GM21381 (cell line): ENCODE measurements at regions not wholly inside any gene's neighbourhood (a gene's known extent, or its start where the extent isn't known, plus 50 kb on each side); places are given as distances from the start of the nearest gene placed in this dataset.

ENCODE experiments used
- ATAC-seq: cut with Tn5 transposase; IDR thresholded peaks from one replicate; pipeline ENCODE4 v1.9.1; 2021; ENCODE audit warnings: mild to moderate bottlenecking, moderate library complexity; ENCODE audit not compliant: unreplicated experiment

DNA sequence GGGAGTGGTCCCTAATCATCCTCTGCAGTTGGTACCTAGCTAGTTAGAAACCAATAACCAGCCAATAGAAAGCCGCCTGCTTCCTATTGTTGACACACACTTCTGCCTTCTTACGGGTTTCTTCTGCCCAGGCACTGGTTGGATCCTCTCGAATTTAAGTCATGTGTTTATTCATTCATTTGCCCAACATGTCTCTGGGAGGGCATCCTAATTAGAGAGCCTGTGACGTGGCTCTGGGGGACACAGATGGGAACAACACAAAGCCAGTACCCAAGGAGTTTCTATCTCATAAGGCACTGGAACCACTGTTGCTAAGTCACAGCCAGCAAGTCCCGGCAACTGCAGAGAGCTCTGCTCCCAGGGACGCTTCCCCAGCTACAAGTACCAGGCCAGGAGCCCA is 300.7 kb upstream of the TNRC6C start:
- no peak for ATAC-seq

DNA sequence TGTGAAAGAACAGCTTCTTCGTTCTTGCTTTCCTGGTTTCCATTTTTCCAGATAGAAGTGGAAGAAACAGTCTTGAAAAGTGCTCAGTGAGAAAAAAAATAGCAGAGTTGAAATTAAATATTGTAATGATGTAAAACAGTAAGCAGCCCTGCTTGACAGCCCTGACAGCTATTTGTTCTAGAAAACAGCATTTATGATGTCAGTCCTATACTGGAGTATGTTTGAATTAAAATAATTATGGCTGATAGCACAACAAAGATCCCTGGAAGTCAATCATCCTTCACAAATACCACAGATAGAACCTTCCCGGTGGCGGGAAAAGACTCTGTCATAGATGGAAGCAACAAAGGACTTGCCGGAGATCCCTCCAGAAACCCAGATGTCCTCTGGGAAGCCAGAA is 298.0 kb upstream of the TNRC6C start:
- ATAC-seq: no peak

DNA sequence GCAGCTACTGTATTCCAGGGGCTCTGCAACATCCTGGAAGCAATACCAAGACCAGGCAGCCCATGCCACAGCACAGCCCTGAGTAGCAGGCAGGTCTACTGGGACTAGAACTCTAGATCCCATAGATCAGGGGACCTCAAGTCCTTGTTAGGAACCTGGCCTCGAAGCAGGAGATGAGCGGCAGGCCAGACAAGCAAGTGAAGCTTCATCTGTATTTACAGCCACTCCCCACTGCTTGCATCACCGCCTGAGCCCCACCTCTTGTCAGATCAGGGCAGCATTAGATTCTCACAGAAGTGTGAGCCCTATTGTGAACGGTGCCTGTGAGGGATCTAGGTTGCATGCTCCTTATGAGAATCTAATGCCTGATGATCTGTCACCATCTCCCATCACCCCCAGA is 295.7 kb upstream of the TNRC6C start:
- no peak for ATAC-seq

DNA sequence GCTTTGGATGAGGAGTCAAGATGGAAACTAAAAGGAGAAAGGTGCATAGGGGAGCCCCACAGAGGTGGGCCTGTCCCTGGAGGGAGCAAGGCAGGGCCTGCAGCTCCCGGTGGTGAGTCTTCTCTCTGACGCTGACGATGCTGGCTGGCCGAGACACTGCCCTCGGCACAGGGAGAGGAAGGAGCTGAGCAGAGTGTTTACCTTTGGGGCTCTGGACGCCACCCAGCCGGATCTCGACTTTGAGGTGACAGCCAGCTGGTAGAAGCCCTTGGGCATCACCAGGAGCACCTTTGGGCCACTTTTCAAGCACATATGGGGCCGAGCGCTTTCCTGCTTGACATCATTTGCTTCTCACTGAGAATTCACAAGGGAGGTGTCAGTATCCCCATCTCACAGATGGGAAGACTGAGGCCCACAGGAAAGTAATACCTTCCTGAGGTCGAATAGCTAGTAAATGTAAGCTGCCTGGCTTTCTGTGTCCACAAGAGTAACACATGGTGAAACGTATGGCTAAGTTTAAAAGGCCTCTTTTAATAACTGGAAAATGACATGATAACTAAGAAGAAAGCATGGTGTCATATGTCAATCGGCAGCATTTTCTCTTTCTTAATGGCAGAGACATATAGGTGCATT is 294.3 kb upstream of the TNRC6C start:
- ATAC-seq: no peak

DNA sequence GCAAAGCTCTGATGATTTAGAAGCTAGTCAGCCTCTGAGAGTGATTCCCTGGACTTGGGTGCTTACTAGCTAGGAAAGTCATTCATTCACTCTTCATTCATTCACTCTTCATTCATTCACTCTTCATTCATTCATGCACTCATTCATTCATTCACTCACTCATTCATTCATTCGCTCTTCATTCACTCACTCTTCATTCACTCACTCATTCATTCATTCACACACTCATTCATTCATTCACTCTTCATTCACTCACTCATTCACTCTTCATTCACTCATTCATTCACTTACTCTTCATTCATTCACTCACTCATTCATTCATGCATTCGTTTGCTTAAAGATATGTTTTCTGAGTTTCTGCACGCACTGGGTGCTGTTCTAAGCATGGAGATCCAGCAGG is 292.7 kb upstream of the TNRC6C start:
- ATAC-seq: no peak

DNA sequence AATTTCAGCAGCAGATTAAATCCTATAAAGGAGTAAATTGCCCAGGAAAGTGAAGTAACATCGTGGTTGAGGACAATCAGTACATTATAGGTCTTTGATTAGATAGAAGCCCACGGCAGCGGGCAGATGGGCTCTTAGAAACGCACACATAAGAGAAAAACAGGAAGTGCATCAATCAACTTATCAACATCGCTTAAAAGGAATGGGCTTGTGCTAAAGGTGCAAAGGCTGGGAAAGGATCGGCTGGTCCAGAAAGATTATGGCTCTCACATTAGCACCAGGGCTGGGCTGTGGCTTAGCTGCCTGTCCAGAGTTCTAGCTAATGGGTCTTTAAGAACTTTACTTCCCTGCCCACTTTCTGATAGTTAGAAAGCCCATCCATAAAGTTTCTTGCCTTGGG is 292.0 kb upstream of the TNRC6C start:
- no peak for ATAC-seq

DNA sequence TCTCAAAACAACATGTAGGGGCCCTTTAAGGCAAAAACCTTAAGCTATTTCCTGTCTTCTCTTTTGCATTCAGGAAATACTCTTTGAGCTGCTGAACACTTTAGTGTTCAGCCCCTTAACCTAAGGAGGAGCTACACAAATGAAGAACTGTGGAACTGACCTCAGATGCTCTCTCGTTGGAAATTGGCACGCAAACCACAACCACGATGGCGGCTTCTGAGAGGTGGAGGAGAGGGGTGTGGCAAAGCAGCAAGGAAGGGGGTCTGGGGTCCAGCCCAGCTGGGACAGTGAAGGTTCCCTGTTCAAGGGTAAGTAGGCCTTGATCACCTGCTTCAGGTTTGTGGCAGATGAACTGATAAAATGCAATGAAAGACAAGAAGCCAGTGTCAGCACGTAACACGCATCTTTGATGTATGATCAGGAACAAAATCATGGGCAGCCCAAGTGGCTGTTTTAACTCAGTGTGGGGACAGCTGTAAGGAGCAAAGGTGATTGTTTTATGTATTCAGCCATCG is 291.6 kb upstream of the TNRC6C start:
- no peak for ATAC-seq

DNA sequence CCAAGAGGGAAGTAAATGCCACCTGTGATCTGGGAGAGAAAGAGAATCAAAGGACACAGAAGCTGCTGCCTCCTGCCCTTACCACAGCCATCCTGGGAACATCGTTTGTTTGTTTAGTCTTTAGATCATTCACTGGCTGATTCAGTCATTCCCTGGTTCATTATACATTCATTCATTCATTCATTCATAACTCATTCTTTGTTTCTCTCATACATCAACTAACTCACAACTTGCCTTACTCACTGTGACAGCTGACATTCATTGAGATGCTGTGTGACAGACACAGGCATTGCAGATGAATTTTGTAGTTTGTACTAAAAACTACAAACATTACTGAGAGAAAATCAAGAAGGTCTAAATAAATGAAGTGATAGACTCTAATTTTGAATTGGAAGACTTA is 291.0 kb upstream of the TNRC6C start:
- ATAC-seq: no peak

DNA sequence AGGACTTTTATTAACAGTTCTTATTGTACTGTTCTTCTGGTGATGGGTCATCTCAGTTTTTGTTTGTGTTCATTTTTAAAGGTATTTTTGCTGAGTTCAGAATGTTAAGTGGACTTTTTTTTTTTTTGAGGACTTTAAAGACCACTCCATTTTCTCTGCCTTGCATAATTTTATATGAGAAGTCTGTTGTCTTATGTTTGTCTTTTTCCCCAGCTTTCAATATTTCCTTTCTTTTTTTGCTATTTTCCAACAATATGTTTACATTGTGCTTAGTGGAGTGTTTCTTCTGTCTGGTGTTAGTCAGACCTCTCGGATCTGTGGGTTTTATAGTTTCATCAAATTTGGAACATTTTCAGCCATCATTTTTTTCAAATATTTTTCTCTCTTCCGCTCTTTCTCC is 290.0 kb upstream of the TNRC6C start:
- no peak for ATAC-seq

DNA sequence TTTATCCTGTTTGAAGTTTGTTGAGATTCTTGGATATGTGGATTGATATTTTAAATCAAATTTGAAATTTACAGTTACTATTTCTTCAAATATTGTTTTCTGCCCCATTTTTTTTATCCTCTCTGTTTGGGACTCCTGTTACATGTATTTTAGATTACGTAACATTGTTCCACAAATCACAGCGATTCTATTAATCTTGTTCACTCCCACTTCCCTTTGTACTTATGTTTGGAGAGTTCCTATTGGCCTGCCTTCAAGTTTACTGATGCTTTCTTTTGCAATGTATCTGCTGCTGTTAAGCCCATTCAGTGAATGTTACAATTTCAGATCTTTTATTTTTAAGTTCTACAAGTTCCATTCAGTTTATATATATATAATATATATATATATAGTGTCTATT is 288.3 kb upstream of the TNRC6C start:
- ATAC-seq: no peak

DNA sequence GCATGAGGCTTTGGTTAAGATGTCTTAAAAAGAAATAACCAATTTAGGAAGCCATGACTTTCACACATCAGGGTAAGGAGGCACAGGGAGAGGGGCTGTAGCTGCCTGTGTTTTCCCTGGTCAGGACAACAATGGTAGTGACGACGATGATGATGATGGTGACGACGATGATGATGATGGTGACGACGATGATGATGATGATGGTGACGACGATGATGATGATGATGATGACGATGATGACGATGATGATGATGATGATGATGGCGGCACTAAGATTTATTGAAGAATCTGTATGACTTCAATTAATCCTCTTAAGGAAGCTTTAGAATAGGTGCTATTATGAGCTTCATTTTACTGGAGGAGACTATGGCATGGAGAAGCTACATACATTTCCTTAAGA is 284.1 kb upstream of the TNRC6C start:
- no peak for ATAC-seq

DNA sequence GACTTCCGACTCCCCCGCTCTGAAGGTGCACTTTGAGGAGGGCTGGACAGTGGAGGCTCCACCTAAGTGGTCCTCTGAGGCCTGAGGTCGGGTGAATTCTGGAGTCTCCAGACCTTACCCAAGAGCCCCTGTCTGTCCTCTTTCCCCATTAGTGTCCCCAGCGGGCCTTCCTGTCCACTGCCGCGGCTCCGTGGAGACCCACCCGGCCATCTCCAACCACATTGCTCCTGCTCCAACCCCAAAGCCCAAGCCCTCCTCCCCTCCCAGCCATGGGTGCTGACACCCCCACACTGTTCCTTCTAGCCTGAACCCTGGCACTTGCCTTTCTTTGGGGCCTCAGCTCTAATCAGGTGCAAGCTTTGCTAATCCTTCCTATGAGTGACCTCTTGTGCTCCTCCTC is 283.1 kb upstream of the TNRC6C start:
- no peak for ATAC-seq

DNA sequence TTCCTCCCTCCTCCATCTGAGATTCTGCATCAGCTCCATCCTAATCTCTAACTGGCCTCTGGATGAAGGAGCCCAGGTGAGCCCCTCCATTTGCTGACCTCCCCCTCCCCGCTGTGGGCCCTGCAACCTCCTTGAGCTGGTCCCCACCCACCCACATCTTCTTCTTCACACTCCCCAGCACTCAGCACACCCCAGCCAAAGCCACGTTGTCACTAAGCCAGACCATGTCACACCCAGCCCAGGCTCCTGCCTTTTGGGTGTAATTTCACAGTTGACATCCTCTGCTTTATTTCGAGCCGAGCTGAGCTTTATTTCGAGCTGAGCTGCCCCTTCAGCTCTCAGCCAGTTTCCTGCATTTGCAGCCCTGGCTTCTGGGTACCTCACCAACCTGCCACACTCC is 282.7 kb upstream of the TNRC6C start:
- no peak for ATAC-seq

DNA sequence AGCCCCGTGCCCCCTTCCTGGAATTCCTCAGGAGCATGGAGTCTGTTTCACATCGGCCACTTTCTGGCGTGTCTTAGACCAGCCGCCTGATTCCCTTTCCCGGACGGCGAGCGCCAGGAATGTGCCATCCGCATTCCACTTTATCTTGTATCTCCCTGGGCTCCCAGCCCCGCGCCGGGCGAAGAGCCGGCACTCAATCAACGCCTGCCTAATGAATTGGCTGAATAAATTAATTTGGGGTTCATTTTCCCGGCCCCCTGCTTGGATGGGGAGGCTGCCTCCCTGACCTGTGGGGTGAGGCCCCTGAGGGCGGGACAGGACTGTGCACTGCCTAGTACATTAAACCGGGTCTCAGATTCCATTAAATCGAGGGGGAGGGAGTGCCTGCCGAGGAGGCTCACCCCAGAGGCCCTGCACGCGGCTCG is 282.3 kb upstream of the TNRC6C start:
- ATAC-seq: no peak

DNA sequence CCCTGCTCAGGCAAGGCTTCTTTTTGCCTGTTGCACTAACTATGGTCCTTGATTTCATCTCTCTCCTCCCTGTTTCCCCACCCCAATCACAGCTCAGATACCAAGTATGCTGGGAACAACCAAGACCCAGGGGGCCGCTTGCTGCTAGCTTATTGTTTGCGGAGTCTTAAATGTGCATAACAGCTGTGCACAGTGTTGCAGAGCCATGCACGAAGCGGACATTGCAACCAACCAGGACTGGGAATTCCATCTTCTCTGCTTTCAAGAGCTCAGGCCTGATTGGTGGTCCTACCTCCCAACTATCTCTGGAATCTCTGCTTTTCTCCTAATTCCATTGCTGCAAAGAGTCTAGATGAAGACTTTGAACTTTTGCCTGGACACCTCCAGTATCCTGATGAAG is 281.3 kb upstream of the TNRC6C start:
- ATAC-seq: no peak

DNA sequence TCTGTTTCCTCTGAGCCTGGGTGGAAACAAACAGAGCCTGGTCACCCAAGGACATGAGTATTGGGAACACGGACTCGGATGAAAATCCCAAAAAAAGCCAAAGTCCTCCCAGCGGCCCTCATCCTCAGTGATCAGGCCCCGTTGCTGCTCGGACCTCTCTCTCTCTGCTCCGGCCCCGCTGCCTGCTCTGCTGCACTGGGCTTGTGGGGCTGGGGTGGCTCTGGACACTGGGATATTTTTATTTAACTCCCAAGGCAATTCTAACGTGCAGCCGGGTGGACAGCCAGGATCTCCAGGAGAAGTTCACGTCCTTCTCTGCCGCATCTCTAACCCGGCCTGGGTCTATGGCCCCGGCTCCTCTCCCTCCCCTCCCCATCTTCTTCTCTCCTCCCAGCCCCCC is 280.9 kb upstream of the TNRC6C start:
- ATAC-seq: no peak

DNA sequence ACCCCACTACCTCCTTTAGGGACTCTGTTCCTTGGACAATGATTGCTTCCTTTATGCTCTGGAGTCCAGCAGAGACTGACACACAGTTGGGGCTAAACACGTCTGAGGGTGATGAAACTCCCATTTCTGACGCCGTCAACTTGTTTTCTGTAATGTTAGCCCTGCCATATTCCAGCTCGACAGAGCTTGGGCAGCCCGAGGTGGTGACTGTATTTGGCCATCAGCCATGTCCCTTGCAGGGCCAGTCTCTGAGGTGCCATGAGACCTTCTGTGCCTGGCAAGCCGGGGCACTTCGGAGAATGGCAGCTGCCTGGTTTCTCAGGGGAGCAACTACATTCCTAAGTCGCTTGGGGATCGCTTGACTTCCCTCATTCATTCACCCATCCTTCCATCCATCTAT is 278.9 kb upstream of the TNRC6C start:
- ATAC-seq: no peak

DNA sequence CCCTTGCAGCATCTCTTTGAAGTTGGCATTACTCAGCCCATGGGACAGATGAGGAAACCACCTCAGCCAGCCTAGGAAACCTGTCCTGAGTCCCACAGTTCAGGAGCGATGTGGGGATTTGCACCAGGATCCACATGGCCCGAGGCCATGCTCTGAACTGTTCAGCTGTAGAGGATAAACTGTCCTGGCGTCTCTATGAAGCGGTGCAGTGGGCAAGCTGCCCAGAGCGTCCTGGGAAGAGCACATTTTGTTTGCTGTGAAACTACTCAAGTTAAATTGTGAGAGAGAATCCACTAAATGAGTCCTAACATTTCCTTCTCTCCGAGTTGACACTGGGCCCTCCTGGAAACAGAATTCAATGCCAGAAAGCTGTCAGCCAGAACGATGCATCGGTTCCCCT is 276.6 kb upstream of the TNRC6C start:
- ATAC-seq: no peak

DNA sequence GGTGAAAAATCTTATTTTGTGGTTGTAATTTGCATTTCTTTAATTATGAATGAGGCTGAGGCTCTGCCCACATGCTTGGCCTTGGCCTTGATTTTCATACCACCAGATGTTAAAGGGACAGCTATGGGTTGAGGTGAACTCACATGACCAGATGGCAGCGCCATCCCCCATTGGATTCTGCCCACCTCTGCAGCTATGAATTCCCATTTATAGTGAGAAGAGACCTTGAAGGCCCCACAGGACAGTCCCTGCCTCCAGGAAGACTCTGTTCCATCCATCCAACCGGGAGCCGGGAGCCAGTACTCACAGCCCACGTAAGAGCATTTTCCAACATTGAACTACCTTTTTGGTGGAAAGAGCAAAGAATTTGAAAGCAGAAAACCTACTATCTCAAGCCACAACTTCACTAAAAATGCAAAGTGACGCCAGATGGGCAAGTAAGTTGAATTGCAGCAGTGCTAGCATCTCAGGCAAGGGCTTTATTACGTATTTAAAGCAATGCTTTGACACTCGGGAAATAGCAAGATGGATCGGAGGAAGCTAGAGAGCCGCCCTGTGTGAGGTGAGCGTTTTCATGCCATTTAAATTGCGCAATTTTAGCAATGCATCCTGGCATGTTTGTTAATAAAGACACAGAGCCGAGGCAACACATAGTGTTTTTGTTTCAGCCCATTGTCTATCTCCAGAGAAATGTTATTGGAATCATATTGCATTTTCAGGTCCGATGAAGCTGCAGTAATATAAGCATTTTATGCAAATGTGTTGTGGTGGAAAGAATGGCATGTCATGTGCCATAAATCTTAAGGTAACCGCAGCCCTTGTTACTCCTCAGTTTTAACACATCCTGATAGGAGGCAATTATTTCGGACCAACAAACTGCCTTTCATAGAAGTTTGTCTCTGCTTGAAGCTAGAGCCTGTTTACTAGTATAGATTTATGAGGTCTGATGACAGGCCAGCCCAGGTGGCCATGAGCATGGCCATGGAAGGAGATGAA is 273.4 kb upstream of the TNRC6C start:
- ATAC-seq: no peak

DNA sequence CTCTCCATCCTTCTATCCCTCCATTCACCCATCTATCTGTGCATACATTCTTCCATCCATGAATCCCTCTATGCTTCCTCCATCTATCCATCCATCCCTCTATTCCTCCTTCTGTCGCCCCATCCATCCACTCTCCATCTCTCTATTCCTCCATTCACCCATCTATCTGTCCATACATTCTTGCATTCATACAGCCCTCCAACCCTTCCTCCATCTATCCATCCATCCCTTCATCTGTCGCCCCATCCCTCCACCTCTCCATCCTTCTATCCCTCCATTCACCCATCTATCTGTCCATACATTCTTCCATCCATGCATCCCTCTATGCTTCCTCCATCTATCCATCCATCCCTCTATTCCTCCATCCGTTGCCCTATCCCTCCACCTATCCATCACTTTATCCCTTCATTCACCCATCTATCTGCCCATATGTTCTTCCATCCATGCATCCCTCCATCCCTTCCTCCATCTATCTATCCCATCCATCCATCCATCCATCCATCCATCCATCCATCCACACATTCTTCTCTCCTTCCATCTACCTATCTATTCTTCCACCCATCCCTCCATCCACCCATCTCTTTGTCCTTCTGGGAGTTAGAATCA is 272.5 kb upstream of the TNRC6C start:
- ATAC-seq: no peak

DNA sequence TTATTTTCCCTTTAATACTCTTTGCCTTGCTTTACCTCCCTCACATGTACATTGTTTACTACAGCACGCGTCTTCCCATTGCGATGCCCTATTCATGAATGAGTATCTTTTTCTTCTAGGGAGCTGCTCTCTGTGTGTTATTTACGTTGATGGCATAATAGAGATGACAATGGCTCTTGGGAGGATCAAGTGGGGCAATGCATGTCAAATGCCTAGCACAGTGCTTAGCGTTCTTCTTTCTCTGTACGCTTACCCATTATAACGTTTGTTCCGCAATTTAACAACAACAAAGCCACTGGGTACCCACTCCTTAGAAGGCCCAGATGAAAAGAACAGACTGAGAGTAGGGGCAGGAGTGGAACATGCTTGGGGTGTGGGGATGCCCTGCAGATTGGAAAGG is 271.6 kb upstream of the TNRC6C start:
- ATAC-seq: no peak

DNA sequence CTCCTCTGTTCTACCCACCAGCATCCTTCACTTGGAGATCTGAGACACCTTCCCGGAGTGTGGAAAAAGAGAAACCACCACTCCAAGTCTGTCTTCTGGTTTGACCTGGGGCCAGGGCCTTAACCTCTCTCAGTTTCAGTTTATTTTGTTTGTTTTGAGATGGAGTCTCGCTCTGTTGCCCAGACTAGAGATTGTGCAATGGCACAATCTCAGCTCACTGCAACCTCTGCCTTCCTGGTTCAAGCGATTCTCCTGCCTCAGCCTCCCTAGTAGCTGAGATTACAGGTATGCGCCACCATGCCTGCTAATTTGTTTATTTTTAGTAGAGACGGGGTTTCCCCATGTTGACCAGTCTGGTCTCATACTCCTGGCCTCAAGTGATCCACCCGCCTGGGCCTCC is 271.1 kb upstream of the TNRC6C start:
- no peak for ATAC-seq
